HUES6 (cell line): ENCODE measurements at regions not wholly inside any gene's neighbourhood (a gene's known extent, or its start where the extent isn't known, plus 50 kb on each side); places are given as distances from the start of the nearest gene placed in this dataset.
"Not testable (repeated sequence)": the region's sequence is repeated elsewhere in the genome, so short reads cannot be mapped to it uniquely, and the experiment has no call there.

Source experiments
- H3K27ac ChIP-seq: 2 replicates; pipeline ENCODE4 v1.7.0; 2013; ENCODE audit warnings: low read depth, mild to moderate bottlenecking, low read length, inconsistent platforms
- H3K27me3 ChIP-seq: 2 replicates; pipeline ENCODE4 v1.6.1; 2013; ENCODE audit warnings: low read length; ENCODE audit not compliant: control insufficient read depth, insufficient read depth
- H3K36me3 ChIP-seq: 2 replicates; pipeline ENCODE4 v1.6.1; 2013; ENCODE audit warnings: low read length; ENCODE audit not compliant: control insufficient read depth, insufficient read depth
- H3K4me1 ChIP-seq: 2 replicates; pipeline ENCODE4 v1.6.1; 2013; ENCODE audit warnings: low read length; ENCODE audit not compliant: control insufficient read depth, insufficient read depth
- H3K4me3 ChIP-seq: 2 replicates; pipeline ENCODE4 v1.5.1; 2013; ENCODE audit warnings: low read depth, low read length
- H3K9ac ChIP-seq: one replicate; pipeline ENCODE4 v1.6.1; 2013; ENCODE audit warnings: mild to moderate bottlenecking, low read length
- H3K9me3 ChIP-seq: 2 replicates; pipeline ENCODE4 v1.6.1; 2013; ENCODE audit warnings: low read depth, low read length; ENCODE audit not compliant: control insufficient read depth, insufficient read depth

DNA sequence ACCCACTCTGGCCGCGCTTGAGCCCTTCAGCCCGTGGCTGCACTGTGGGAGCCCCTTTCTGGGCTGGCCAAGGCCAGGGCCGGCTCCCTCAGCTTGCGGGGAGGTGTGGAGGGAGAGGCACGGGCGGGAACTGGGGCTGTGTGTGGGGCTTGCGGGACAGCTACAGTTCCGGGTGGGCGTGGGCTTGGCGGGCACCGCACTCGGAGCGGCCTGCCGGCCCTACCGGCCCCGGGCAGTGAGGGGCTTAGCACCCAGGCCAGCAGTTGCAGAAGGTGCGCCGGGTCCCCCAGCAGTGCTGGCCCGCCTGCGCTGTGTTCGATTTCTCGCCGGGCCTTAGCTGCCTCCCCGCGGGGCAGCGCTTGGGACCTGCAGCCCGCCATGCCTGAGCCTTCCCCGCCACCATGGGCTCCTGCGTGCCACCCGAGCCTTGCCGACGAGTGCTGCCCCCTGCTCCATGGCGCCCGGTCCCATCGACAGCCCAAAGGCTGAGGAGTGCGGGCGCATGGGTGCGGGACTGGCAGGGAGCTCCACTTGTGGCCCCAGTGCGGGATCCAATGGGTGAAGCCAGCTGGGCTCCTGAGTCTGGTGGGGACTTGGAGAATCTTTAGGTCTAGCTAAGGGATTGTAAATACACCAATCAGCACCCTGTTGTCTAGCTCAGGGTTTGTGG, 173.7 kb upstream of the FIGN start:
- no peaks in the 10 kb centered on the region for H3K36me3 ChIP-seq
- no peak overlapping the region for H3K27ac ChIP-seq
- peaks cover 3% of the 10 kb centered on the region; the same call in 1 of the 2 replicates for H3K9me3 ChIP-seq
- H3K9ac ChIP-seq, result no peak overlapping the region
- H3K27me3 ChIP-seq, result no peaks in the 10 kb centered on the region
- H3K4me1 ChIP-seq, result no peaks in the 10 kb centered on the region
- no peak overlapping the region for H3K4me3 ChIP-seq

DNA sequence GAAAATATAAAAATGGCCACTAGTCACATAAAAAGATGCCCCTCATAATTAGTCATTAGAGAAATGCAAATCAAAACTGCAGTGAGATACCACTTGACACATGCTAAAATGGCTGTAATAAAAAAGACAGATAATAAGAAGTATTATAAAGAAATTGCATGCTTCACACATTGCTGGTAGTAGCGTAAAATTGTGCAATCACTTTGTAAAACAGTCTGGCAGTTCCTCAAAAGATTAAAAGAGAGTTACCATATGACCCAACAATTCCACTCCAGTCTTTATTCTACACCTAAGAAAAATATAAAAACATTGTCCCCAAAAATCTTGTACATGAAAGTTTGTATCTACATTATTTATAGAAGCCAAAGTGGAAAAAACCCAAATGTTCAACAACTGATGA, 170.6 kb upstream of the FIGN start:
- Histone ChIP-seq H3K27me3 (no peaks in the 10 kb centered on the region), H3K36me3 (no peaks in the 10 kb centered on the region), H3K4me1 (no peaks in the 10 kb centered on the region), H3K9ac (no peak overlapping the region), H3K9me3 (no peaks in the 10 kb centered on the region), H3K27ac (no peak overlapping the region), H3K4me3 (no peak overlapping the region)

DNA sequence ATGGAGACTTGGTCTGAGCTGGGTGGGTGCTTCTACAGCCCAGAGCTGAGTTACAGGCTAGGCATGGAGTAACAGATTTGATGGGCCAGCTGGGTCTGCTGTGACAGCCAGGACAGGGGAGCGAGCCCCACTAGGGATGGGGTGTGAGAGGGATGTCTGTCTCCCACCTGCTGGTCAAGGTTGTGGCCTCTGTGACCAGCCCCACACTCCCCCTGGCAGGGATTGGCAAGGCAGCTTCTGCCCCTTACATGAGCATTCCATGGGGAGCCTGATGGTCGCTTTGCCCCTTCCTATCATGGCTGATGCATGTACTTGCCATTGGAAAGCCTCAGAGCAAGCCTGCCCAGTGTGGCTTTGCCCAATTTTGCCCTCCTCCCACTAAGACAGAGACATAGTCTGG, 162.0 kb upstream of the FIGN start:
- no peak overlapping the region for H3K4me3 ChIP-seq
- no peaks in the 10 kb centered on the region for H3K36me3 ChIP-seq
- no peak overlapping the region for H3K27ac ChIP-seq
- H3K9me3 ChIP-seq, result 0 out of 2 replicates have a peak, but pooled peaks cover 3% of the 10 kb centered on the region
- H3K27me3 ChIP-seq, result no peaks in the 10 kb centered on the region
- H3K4me1 ChIP-seq, result no peaks in the 10 kb centered on the region
- no peak overlapping the region for H3K9ac ChIP-seq

DNA sequence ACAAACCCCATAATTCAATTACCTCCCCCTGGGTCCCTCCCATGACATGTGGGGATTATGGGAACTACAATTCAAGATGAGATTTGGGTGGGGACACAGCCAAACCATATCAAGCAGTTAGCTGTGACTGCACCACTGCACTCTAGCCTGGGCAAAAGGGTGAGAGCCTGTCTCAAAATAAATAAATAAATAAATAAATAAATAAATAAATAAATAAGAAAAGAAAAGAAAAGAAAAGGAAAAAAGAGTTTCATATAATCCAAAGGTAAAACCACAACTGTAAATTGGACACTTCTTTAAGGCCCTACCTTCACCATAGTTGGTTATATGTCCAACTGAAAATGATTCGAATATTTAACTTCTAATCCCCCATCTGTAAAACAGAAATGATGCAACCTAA, 157.6 kb upstream of the FIGN start:
- H3K27me3 ChIP-seq, H3K4me3 ChIP-seq, H3K36me3 ChIP-seq, H3K27ac ChIP-seq, H3K4me1 ChIP-seq, H3K9ac ChIP-seq: not testable (repeated sequence)
- peaks cover 14% of the 10 kb centered on the region for H3K9me3 ChIP-seq

DNA sequence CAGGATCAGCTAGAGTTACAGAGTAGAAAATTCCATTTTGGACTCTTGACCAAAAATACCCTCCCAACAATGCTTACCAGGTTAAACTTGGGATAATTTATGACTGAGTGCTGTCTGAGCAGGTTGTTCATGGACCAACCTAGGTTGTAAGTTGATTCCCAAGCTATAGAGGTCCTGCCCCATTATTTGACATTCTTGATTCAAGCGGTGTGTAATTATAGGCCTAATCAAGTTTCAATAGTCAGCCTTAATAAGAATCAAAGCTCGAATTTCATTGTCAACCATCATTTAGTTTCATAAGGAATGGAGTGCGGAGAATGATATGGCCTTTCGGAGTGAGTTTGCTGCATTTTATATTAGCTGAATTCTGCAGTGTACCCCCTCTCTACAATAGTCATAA, 152.8 kb upstream of the FIGN start:
- Histone ChIP-seq H3K27me3 (no peaks in the 10 kb centered on the region), H3K27ac (no peak overlapping the region), H3K9me3 (peaks cover 12% of the 10 kb centered on the region), H3K36me3 (no peaks in the 10 kb centered on the region), H3K9ac (no peak overlapping the region), H3K4me3 (no peak overlapping the region), H3K4me1 (no peaks in the 10 kb centered on the region)

DNA sequence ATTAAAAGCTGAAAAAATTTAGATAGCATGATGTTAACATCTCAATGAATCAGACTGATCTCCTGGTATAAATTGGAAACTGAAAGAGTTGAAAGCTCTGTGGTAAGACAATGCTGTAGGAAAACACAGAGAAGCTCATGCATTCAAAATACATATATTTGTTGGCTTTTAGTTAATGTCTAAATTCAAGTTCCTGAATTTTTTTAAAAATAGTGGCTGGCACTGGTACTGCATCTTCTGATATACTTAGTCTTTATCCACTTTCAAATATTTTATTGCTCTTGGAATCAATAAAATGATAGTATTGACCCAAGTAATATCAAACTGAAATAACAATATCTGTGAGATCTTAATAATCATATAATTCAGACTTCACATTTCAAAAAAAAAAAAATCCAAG, 151.4 kb upstream of the FIGN start:
- H3K27ac ChIP-seq, result no peak overlapping the region
- no peak overlapping the region for H3K9ac ChIP-seq
- no peaks in the 10 kb centered on the region for H3K27me3 ChIP-seq

DNA sequence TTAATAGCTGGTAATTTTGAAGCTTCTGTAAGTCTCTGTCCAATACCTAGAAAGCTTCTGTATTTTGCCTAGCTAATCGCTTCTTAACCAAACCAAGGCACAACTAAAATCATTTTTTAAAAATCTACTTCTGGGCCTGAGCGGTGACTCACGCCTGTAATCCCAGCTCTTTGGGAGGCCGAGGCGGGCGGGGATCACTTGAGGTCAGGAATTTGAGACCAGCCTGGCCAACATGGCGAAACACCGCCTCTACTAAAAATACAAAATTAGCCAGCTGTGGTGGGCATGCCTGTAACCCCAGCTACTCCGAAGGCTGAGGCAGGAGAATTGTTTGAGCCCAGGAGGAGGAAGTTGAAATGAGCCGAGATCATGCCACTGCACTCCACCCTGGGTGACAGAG, 148.6 kb upstream of the FIGN start:
- H3K4me1 ChIP-seq, result no peaks in the 10 kb centered on the region
- no peak overlapping the region for H3K27ac ChIP-seq
- no peaks in the 10 kb centered on the region for H3K36me3 ChIP-seq
- H3K9ac ChIP-seq, result no peak overlapping the region
- H3K9me3 ChIP-seq, result no peaks in the 10 kb centered on the region
- no peaks in the 10 kb centered on the region for H3K27me3 ChIP-seq
- no peak overlapping the region for H3K4me3 ChIP-seq

More for the DNA sequence above, 151.4 kb upstream of the FIGN start:
- H3K9me3 ChIP-seq, result peaks cover 5% of the 10 kb centered on the region
- no peaks in the 10 kb centered on the region for H3K4me1 ChIP-seq
- H3K4me3 ChIP-seq, result no peak overlapping the region
- H3K36me3 ChIP-seq, result no peaks in the 10 kb centered on the region

DNA sequence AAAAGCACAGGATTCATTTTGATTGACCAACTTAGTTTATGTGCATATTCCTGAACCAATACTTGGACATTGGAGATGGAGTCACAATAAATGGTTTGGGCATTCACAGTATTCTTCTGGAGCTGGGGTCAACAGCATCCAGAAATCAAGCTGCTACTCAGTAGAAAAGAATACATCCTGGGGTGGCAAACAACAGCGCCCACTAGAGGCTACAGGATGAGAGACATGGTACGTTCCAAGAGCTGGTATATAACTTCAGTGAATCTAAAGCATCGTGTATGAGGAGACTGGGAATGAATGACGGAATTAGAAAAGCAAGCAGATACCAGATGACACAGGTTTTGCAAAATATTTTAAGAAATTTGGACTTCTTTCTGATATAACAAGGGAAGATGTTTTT, 142.9 kb upstream of the FIGN start:
- no peak overlapping the region for H3K27ac ChIP-seq
- H3K9ac ChIP-seq, result no peak overlapping the region
- no peaks in the 10 kb centered on the region for H3K27me3 ChIP-seq
- H3K36me3 ChIP-seq, result no peaks in the 10 kb centered on the region
- no peaks in the 10 kb centered on the region for H3K4me1 ChIP-seq
- H3K9me3 ChIP-seq, result no peaks in the 10 kb centered on the region
- no peak overlapping the region for H3K4me3 ChIP-seq

DNA sequence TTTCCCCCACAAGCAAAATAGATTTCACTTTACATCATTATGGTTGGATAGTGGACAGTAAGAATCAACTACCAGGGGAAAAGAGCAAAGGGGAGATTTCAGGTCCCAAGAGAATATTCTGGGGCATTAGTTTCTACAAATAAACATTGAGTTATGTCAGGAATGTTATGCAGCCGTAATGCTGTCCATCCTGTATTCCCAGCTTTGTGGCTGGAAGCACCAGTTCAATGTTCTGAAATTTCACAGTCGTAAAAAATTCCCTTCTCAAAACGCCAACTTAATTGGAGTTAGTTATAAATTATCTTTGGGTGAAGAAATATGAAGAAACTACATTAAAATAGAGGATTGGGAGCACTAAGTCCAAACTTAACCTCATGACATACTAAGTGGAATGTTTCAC, 141.5 kb upstream of the FIGN start:
- Histone ChIP-seq H3K4me1 (no peaks in the 10 kb centered on the region), H3K36me3 (no peaks in the 10 kb centered on the region), H3K9me3 (no peaks in the 10 kb centered on the region), H3K9ac (no peak overlapping the region), H3K4me3 (no peak overlapping the region), H3K27ac (no peak overlapping the region), H3K27me3 (no peaks in the 10 kb centered on the region)

DNA sequence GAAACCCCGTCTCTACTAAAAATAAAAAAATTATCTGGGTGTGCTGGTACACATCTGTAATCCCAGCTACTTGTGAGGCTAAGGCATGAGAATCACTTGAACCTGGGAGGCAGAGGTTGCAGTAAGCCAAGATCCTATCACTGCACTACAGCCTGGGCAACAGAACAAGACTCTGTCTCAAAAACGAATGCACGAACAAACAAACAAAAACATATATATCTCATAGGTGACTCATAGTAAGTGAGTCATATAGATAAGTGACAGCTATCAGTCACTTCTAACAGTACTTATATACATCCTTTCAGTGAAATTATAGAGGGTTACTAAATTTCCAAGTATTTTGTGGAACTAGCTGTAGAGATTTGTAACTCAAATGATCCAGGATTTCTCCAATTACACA, 127.3 kb upstream of the FIGN start:
- H3K27ac ChIP-seq, result no peak overlapping the region

DNA sequence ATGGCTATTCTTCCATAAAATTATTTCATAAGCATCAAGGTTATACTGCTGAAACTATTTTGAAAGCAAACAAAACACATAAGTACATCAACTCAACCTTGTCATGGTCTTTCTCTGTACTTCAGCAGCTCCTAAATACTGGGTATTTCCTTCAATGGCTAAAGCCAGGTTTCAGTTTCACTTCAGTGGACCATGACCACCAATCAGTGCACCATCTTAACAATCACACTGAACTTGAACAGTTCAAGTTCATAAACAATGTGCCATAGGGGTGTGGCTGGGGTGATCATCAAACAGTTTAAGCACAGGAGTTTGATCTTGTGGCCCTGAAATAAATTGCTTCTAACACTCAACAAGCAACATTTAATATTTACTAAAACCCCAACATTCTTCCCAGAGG, 124.1 kb upstream of the FIGN start:
- Histone ChIP-seq H3K4me3 (no peak overlapping the region), H3K27me3 (no peaks in the 10 kb centered on the region), H3K9me3 (no peaks in the 10 kb centered on the region), H3K27ac (no peak overlapping the region), H3K9ac (no peak overlapping the region), H3K36me3 (no peaks in the 10 kb centered on the region), H3K4me1 (no peaks in the 10 kb centered on the region)

More for the DNA sequence above, 127.3 kb upstream of the FIGN start:
- Histone ChIP-seq H3K9me3 (no peaks in the 10 kb centered on the region), H3K9ac (no peak overlapping the region), H3K36me3 (no peaks in the 10 kb centered on the region), H3K27me3 (no peaks in the 10 kb centered on the region), H3K4me3 (no peak overlapping the region), H3K4me1 (no peaks in the 10 kb centered on the region)

DNA sequence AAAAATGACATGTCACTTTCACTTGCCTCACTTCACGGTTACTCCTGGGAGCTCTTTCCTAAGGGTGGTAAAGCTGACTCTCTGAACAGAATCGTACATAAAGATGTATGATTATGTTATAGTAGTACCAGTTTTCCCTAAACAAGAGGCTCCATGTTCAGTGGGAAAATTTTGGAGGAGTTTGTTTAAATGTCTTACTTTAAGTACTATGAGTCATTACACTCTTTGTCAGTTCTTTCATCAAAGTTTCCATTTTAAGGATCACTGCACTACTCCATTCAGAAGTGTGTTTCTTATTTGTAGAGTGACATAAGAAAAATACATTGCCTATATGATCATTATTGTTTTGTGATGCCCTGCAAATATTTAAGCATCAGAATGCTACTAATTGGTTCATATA, 121.1 kb upstream of the FIGN start:
- no peak overlapping the region for H3K27ac ChIP-seq
- no peaks in the 10 kb centered on the region for H3K9me3 ChIP-seq
- H3K4me1 ChIP-seq, result no peaks in the 10 kb centered on the region
- no peak overlapping the region for H3K4me3 ChIP-seq
- H3K27me3 ChIP-seq, result no peaks in the 10 kb centered on the region
- no peak overlapping the region for H3K9ac ChIP-seq
- no peaks in the 10 kb centered on the region for H3K36me3 ChIP-seq
